HG03565 (cell line): ENCODE measurements at regions not wholly inside any gene's neighbourhood (a gene's known extent, or its start where the extent isn't known, plus 50 kb on each side); places are given as distances from the start of the nearest gene placed in this dataset.

Experiments
- ATAC-seq: cut with Tn5 transposase; IDR thresholded peaks from one replicate; pipeline ENCODE4 v1.9.1; 2021; ENCODE audit warnings: mild to moderate bottlenecking, moderate library complexity; ENCODE audit not compliant: unreplicated experiment

DNA sequence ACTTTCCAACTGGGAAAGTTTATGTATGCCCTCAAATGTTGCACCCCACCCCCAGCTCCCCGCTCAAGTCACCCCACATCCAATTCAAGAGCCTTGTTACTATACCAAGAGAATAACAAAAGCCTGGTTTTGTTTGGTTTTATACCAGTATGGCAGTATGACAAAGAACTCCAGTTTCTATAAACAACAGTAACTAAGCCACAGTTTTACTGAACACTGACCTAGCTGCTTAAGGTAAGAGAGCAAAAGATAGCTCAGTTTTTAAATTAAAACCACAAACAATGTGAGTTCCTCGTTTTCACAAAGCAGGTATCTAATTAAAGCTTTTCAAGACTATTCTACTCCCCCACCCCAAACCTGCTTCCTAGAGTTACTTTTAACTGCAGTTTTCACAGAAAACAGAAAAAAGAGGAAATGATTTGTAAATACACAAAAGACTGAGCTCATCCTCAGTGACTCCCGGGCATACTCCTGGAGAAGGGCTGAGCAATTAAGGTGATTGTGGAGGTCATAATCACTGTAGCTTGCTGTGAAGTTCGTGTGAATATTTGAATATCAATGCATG is 59.3 kb upstream of the LHX8 start:
- no peak for ATAC-seq

DNA sequence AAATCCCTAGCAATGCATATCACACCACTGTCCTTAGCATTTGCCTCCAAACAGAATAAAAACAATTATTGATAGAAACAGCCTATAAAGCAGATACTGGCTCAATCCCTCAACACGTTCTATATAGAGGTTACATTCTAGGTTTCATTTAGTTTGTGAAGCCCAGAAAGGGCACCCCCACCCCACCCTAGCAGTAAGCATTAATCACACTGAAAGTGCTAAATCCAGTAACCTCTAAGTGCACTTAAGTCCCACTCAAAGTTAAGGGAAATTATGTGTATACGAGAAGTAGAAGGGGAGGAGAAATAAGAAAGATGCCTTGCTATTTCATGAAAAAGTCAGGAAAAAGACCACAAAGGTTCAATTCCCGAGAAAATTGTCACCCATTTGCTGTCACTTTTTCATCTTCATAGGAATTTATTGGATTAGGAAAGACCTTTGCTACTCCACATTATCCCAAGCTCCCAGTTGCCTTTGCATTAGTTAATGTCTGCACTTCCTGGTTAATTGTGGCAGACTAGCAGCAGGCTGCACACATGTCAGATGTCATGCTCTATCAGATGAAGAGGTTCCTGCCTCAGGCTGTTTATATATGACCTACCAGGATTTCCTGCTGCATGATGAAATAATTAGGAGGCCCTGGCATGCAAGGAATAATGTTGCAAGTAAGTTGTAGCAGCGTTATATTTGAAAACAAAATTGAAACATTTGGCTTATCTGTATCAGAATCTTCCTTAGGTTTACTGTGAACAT is 54.5 kb upstream of the LHX8 start:
- no peak for ATAC-seq

DNA sequence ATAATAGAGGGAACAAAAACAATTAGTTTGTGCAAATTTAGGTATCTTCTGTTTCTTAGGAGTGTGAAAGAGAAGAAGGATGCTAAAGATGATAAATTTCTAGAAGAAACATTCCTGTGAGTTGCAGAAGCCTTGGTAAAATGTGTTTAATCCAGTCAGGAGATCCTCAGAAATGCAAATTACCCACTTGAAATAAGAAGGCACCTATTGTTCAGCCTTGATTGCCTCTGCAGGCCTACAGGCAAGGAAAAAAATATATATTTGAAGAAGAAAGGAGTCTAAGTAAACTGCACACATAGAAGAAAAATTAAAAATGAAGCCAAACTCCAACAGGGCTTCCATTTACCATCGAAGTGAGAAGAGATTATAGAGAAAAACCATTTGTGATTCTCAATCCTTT is 51.0 kb upstream of the LHX8 start:
- no peak for ATAC-seq

DNA sequence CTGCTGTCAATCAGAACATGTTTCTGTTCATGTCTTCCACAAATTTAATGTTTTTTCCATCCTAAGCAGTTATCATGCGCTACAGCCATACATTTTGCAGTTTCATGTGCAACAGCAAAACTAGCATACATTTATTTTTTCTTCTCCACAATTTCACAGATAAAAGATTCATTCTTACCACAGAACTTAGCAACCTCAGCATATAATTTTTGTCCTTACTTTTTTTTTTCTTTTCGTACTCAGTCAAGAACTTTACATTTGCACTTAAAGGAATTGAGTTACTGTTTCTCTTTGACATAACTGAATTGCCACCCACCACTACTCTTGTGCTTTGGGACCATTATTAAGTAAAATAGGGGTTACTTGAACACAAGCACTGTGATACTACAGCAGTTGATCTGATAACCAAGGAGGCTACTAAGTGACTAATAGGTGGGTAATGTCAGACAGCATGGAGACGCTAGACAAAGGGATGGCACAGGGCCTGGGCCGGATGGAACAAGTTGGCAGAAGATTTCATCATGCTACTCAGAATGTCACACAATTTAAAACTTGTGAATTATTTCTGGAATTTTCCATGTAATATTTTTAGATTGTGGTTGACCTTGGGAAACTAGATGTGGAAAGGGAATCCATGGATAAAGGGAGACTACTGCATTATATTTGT is 50.2 kb upstream of the LHX8 start:
- no peak for ATAC-seq
